GM13977 (cell line): ENCODE measurements at regions not wholly inside any gene's neighbourhood (a gene's known extent, or its start where the extent isn't known, plus 50 kb on each side); places are given as distances from the start of the nearest gene placed in this dataset.

Experiments used
- DNase-seq: peaks from one replicate; pipeline ENCODE4 v3.0.0; 2012; ENCODE audit warnings: low spot score
- CTCF ChIP-seq: IDR thresholded peaks from 2 replicates; pipeline ENCODE4 v1.5.1; 2012; ENCODE audit warnings: mild to moderate bottlenecking, control low read depth; ENCODE audit not compliant: insufficient read depth; ENCODE audit errors: extremely low read depth, missing control alignments
- in situ Hi-C: fragments of 300-500 bp; cut with MboI; formaldehyde crosslinking; loops from one replicate; pipeline ENCODE4 v1.12.0; 2022; ENCODE audit warnings: low sequenced_read_pairs, low pct_unique_long_range_greater_than_20kb, mixed read lengths, inconsistent platforms; ENCODE audit not compliant: unreplicated experiment

GRCh38 chr1:228979774-228980173 lies 244.5 kb downstream of the RHOU start:
- no peak for TF ChIP-seq CTCF
- in situ Hi-C loops: no loop called here

GRCh38 chr1:228980232-228980937 lies 245.1 kb downstream of the RHOU start:
- in situ Hi-C loops: no loop called here
- TF ChIP-seq CTCF: no peak
- DNase-seq: no peak

More at GRCh38 chr1:228979774-228980173, 244.5 kb downstream of the RHOU start:
- no peak for DNase-seq

- no peak for TF ChIP-seq CTCF
- in situ Hi-C loops: no loop called here
- DNase-seq: no peak
Measured at GRCh38 chr1:228982637-228983036, 247.4 kb downstream of the RHOU start.

- TF ChIP-seq CTCF: no peak
- in situ Hi-C loops: no loop called here
- no peak for DNase-seq
Measured at GRCh38 chr1:228983231-228983660, 248.0 kb downstream of the RHOU start.

- TF ChIP-seq CTCF: no peak
- in situ Hi-C loops: no loop called here
- DNase-seq: no peak
Measured at GRCh38 chr1:228983661-228984060, 248.4 kb downstream of the RHOU start.

GRCh38 chr1:228984107-228984506 lies 248.8 kb downstream of the RHOU start:
- in situ Hi-C loops: no loop called here
- DNase-seq: no peak
- no peak for TF ChIP-seq CTCF
